ES-I3 (cell line): ENCODE measurements at regions not wholly inside any gene's neighbourhood (a gene's known extent, or its start where the extent isn't known, plus 50 kb on each side); places are given as distances from the start of the nearest gene placed in this dataset.

ENCODE experiments used
- H3K36me3 ChIP-seq: 2 replicates; pipeline ENCODE4 v1.6.1; 2013; ENCODE audit warnings: mild to moderate bottlenecking, low read length, control low read depth, moderate library complexity; ENCODE audit not compliant: insufficient read depth
- H3K4me1 ChIP-seq: 2 replicates; pipeline ENCODE4 v1.6.1; 2013; ENCODE audit warnings: mild to moderate bottlenecking, control low read depth, low read length; ENCODE audit not compliant: insufficient read depth
- H3K9ac ChIP-seq: 2 replicates; pipeline ENCODE4 v1.6.1; 2013; ENCODE audit warnings: low read depth, mild to moderate bottlenecking, low read length, moderate library complexity
- H3K9me3 ChIP-seq: 2 replicates; pipeline ENCODE4 v1.6.1; 2013; ENCODE audit warnings: mild to moderate bottlenecking, low read length, moderate library complexity; ENCODE audit not compliant: control insufficient read depth, insufficient read depth

- Histone ChIP-seq H3K4me1 (0 out of 2 replicates have a peak, but pooled peaks cover 5% of the 10 kb centered on the region), H3K36me3 (no peaks in the 10 kb centered on the region), H3K9ac (no peak overlapping the region), H3K9me3 (no peaks in the 10 kb centered on the region)
Observed at GRCh38 chr1:29482064-29482463, 245.7 kb downstream of the PTPRU start.

GRCh38 chr1:29481031-29481430 is 244.7 kb downstream of the PTPRU start:
- no peaks in the 10 kb centered on the region for H3K9me3 ChIP-seq
- no peak overlapping the region for H3K9ac ChIP-seq
- H3K36me3 ChIP-seq: no peaks in the 10 kb centered on the region
- H3K4me1 ChIP-seq: 0 out of 2 replicates have a peak, but pooled peaks cover 5% of the 10 kb centered on the region

GRCh38 chr1:29478879-29479278 is 242.6 kb downstream of the PTPRU start:
- Histone ChIP-seq H3K9ac (peak overlapping the region; percentile 25; the same call in 1 of the 2 replicates), H3K9me3 (no peaks in the 10 kb centered on the region), H3K36me3 (no peaks in the 10 kb centered on the region), H3K4me1 (0 out of 2 replicates have a peak, but pooled peaks cover 5% of the 10 kb centered on the region)

GRCh38 chr1:29478151-29478791 is 241.9 kb downstream of the PTPRU start:
- no peaks in the 10 kb centered on the region for H3K9me3 ChIP-seq
- peak overlapping the region; percentile 25; the same call in 1 of the 2 replicates for H3K9ac ChIP-seq
- 0 out of 2 replicates have a peak, but pooled peaks cover 5% of the 10 kb centered on the region for H3K4me1 ChIP-seq
- no peaks in the 10 kb centered on the region for H3K36me3 ChIP-seq

- no peak overlapping the region for H3K9ac ChIP-seq
- H3K9me3 ChIP-seq: no peaks in the 10 kb centered on the region
- 0 out of 2 replicates have a peak, but pooled peaks cover 5% of the 10 kb centered on the region for H3K4me1 ChIP-seq
- H3K36me3 ChIP-seq: no peaks in the 10 kb centered on the region
Observed at GRCh38 chr1:29475326-29475725, 239.0 kb downstream of the PTPRU start.

- Histone ChIP-seq H3K4me1 (0 out of 2 replicates have a peak, but pooled peaks cover 5% of the 10 kb centered on the region), H3K36me3 (no peaks in the 10 kb centered on the region), H3K9me3 (no peaks in the 10 kb centered on the region), H3K9ac (no peak overlapping the region)
Observed at GRCh38 chr1:29474274-29475244, 238.2 kb downstream of the PTPRU start.

- Histone ChIP-seq H3K9me3 (no peaks in the 10 kb centered on the region), H3K9ac (no peak overlapping the region), H3K36me3 (no peaks in the 10 kb centered on the region), H3K4me1 (0 out of 2 replicates have a peak, but pooled peaks cover 5% of the 10 kb centered on the region)
Observed at GRCh38 chr1:29473161-29473855, 237.0 kb downstream of the PTPRU start.

GRCh38 chr1:29471487-29472313 is 235.4 kb downstream of the PTPRU start:
- no peaks in the 10 kb centered on the region for H3K4me1 ChIP-seq
- H3K36me3 ChIP-seq: no peaks in the 10 kb centered on the region
- H3K9ac ChIP-seq: no peak overlapping the region
- no peaks in the 10 kb centered on the region for H3K9me3 ChIP-seq

- no peaks in the 10 kb centered on the region for H3K36me3 ChIP-seq
- no peak overlapping the region for H3K9ac ChIP-seq
- H3K9me3 ChIP-seq: no peaks in the 10 kb centered on the region
- H3K4me1 ChIP-seq: no peaks in the 10 kb centered on the region
Observed at GRCh38 chr1:29470788-29471119, 234.4 kb downstream of the PTPRU start.

- Histone ChIP-seq H3K9me3 (no peaks in the 10 kb centered on the region), H3K36me3 (no peaks in the 10 kb centered on the region), H3K9ac (no peak overlapping the region), H3K4me1 (no peaks in the 10 kb centered on the region)
Observed at GRCh38 chr1:29470087-29470787, 233.9 kb downstream of the PTPRU start.

- no peaks in the 10 kb centered on the region for H3K4me1 ChIP-seq
- no peaks in the 10 kb centered on the region for H3K9me3 ChIP-seq
- H3K9ac ChIP-seq: no peak overlapping the region
- H3K36me3 ChIP-seq: no peaks in the 10 kb centered on the region; the same call in 1 of the 2 replicates
Observed at GRCh38 chr1:29469457-29469856, 233.1 kb downstream of the PTPRU start.

GRCh38 chr1:29467989-29468900 is 231.9 kb downstream of the PTPRU start:
- H3K9ac ChIP-seq: no peak overlapping the region
- no peaks in the 10 kb centered on the region; the same call in 1 of the 2 replicates for H3K36me3 ChIP-seq
- H3K9me3 ChIP-seq: no peaks in the 10 kb centered on the region; the same call in 1 of the 2 replicates
- no peaks in the 10 kb centered on the region for H3K4me1 ChIP-seq
